GM12878 (cell line): ENCODE measurements at regions not wholly inside any gene's neighbourhood (a gene's known extent, or its start where the extent isn't known, plus 50 kb on each side); places are given as distances from the start of the nearest gene placed in this dataset.

Source experiments
- BACH1 ChIP-seq: fragments of 450-650 bp; IDR thresholded peaks from 2 replicates; pipeline ENCODE4 v1.6.1; 2017; ENCODE audit warnings: mild to moderate bottlenecking, borderline replicate concordance
- FOXM1 ChIP-seq: IDR thresholded peaks from 2 replicates; pipeline ENCODE4 v1.6.1; 2012; ENCODE audit warnings: low read depth, mild to moderate bottlenecking, inconsistent platforms, low read length, moderate library complexity
- RFX5 ChIP-seq: IDR thresholded peaks from 2 replicates; pipeline ENCODE4 v1.6.1; 2011; ENCODE audit warnings: low read depth, low read length, improper control_type of control experiment
- TBL1XR1 ChIP-seq: IDR thresholded peaks from 2 replicates; pipeline ENCODE4 v1.6.1; 2012; ENCODE audit warnings: low read depth, low read length, improper control_type of control experiment
- ZNF217 ChIP-seq: fragments of 450-650 bp; IDR thresholded peaks from 2 replicates; pipeline ENCODE4 v1.6.1; 2017; ENCODE audit warnings: antibody characterized with exemption, mild to moderate bottlenecking
- TF ChIP-seq, protein P1 (sequence below): IDR thresholded peaks from 2 replicates; pipeline ENCODE4 v1.6.1; 2012; ENCODE audit warnings: low read depth, low read length, improper control_type of control experiment
- TF ChIP-seq, protein P2 (sequence below): fragments of 450-650 bp; IDR thresholded peaks from 2 replicates; pipeline ENCODE4 v1.6.1; 2017; ENCODE audit warnings: mild to moderate bottlenecking, moderate library complexity
- TF ChIP-seq, protein P3 (sequence below): fragments of 450-650 bp; IDR thresholded peaks from 2 replicates; pipeline ENCODE4 v1.6.1; 2016; ENCODE audit warnings: mild to moderate bottlenecking
- TF ChIP-seq, protein P4 (sequence below): IDR thresholded peaks from 2 replicates; pipeline ENCODE4 v1.6.1; 2012; ENCODE audit warnings: mild to moderate bottlenecking, low read depth, low read length

DNA sequence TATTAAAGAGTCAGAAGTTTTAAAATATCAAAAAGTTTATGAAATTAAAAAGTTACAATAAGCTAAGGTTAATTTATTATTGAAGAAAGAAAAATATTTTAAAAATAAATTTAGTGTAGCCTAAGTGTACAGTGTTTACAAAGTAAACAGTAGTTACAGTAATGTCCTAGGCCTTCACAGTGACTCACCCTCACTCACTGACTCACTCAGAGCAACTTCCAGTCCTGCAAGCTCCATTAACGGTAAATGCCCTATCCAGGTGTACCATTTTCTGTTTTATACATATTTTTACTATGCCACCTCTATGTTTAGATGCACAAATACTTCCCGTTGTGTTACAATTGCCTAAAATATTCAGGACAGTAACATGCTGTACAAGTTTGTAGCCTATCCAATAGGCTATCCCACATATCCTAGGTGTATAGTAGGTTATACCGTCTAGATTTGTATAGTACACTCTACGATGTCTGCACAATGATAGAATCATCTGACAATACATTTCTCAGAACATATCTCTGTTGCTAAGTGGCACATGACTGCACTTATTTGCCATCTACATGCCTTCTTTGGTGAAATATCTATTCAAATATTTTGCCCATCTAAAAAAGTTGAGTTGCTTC lies 67.2 kb upstream of the WSB1 start (continued):
- TF ChIP-seq BACH1, result no peak
- TF ChIP-seq, protein P1, sequence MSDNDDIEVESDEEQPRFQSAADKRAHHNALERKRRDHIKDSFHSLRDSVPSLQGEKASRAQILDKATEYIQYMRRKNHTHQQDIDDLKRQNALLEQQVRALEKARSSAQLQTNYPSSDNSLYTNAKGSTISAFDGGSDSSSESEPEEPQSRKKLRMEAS, result no peak
- no peak for TF ChIP-seq TBL1XR1
- TF ChIP-seq, protein P2, sequence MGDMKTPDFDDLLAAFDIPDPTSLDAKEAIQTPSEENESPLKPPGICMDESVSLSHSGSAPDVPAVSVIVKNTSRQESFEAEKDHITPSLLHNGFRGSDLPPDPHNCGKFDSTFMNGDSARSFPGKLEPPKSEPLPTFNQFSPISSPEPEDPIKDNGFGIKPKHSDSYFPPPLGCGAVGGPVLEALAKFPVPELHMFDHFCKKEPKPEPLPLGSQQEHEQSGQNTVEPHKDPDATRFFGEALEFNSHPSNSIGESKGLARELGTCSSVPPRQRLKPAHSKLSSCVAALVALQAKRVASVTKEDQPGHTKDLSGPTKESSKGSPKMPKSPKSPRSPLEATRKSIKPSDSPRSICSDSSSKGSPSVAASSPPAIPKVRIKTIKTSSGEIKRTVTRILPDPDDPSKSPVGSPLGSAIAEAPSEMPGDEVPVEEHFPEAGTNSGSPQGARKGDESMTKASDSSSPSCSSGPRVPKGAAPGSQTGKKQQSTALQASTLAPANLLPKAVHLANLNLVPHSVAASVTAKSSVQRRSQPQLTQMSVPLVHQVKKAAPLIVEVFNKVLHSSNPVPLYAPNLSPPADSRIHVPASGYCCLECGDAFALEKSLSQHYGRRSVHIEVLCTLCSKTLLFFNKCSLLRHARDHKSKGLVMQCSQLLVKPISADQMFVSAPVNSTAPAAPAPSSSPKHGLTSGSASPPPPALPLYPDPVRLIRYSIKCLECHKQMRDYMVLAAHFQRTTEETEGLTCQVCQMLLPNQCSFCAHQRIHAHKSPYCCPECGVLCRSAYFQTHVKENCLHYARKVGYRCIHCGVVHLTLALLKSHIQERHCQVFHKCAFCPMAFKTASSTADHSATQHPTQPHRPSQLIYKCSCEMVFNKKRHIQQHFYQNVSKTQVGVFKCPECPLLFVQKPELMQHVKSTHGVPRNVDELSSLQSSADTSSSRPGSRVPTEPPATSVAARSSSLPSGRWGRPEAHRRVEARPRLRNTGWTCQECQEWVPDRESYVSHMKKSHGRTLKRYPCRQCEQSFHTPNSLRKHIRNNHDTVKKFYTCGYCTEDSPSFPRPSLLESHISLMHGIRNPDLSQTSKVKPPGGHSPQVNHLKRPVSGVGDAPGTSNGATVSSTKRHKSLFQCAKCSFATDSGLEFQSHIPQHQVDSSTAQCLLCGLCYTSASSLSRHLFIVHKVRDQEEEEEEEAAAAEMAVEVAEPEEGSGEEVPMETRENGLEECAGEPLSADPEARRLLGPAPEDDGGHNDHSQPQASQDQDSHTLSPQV, result no peak
- TF ChIP-seq, protein P3, sequence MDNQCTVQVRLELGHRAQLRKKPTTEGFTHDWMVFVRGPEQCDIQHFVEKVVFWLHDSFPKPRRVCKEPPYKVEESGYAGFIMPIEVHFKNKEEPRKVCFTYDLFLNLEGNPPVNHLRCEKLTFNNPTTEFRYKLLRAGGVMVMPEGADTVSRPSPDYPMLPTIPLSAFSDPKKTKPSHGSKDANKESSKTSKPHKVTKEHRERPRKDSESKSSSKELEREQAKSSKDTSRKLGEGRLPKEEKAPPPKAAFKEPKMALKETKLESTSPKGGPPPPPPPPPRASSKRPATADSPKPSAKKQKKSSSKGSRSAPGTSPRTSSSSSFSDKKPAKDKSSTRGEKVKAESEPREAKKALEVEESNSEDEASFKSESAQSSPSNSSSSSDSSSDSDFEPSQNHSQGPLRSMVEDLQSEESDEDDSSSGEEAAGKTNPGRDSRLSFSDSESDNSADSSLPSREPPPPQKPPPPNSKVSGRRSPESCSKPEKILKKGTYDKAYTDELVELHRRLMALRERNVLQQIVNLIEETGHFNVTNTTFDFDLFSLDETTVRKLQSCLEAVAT, result no peak
- TF ChIP-seq, protein P4, sequence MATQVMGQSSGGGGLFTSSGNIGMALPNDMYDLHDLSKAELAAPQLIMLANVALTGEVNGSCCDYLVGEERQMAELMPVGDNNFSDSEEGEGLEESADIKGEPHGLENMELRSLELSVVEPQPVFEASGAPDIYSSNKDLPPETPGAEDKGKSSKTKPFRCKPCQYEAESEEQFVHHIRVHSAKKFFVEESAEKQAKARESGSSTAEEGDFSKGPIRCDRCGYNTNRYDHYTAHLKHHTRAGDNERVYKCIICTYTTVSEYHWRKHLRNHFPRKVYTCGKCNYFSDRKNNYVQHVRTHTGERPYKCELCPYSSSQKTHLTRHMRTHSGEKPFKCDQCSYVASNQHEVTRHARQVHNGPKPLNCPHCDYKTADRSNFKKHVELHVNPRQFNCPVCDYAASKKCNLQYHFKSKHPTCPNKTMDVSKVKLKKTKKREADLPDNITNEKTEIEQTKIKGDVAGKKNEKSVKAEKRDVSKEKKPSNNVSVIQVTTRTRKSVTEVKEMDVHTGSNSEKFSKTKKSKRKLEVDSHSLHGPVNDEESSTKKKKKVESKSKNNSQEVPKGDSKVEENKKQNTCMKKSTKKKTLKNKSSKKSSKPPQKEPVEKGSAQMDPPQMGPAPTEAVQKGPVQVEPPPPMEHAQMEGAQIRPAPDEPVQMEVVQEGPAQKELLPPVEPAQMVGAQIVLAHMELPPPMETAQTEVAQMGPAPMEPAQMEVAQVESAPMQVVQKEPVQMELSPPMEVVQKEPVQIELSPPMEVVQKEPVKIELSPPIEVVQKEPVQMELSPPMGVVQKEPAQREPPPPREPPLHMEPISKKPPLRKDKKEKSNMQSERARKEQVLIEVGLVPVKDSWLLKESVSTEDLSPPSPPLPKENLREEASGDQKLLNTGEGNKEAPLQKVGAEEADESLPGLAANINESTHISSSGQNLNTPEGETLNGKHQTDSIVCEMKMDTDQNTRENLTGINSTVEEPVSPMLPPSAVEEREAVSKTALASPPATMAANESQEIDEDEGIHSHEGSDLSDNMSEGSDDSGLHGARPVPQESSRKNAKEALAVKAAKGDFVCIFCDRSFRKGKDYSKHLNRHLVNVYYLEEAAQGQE, result no peak
- TF ChIP-seq FOXM1, result no peak
- TF ChIP-seq RFX5, result no peak
- TF ChIP-seq ZNF217, result no peak
